ENCODE measurements at regions not wholly inside any gene's neighbourhood (a gene's known extent, or its start where the extent isn't known, plus 50 kb on each side); places are given as distances from the start of the nearest gene placed in this dataset.

DNA sequence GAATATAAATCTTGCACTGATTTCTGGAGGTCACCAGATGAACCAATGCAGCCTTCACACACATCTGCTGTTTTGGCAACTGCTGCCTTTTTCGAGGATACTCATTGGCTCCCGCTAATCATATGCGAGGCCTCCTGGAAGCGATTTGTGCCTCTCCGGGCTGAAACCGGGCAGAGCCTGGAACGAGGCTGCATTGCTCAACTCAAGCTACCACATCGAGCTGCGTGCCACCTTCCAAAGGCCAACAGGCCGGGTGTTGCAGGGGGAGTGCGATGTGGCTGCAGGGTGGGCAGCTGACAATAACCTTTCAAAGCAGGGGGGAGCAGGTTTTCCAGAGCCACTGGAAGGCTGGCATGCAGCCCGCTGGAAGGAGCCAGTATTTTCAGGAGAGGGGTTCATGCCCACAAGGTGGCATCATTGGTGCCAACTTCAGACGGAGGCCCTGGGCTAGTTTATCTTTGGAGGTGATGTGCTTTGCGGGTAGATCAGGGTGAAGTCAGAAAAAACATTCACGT, 122.6 kb upstream of the IFNGR1 start:
- BruUV-seq (replicated peaks), result no TSS peak
- ChIA-PET RAD21 (ENCODE audit: low non-redundant PET in 1 of 2, low total read pairs in 2 of 2, uncharacterized antibody in 2 of 2, unreplicated experiment in 2 of 2) (no interaction called here), POLR2A (no interaction called here), CTCF (interaction anchor here (1.1 kb wide), 1 partner anchor 300 kb away, joined by 3 read pairs; no protein-coding TSS in a partner anchor)
- H3K27ac ChIP-seq (ENCODE audit: low read depth, low read length), result no peak overlapping the region
- DNase-seq (ENCODE audit: low read depth, low spot score) (no peak), ATAC-seq (no peak)
- no peaks in the 10 kb centered on the region for H3K27me3 ChIP-seq (ENCODE audit: insufficient read depth, low read length)
- TF ChIP-seq, protein P1, sequence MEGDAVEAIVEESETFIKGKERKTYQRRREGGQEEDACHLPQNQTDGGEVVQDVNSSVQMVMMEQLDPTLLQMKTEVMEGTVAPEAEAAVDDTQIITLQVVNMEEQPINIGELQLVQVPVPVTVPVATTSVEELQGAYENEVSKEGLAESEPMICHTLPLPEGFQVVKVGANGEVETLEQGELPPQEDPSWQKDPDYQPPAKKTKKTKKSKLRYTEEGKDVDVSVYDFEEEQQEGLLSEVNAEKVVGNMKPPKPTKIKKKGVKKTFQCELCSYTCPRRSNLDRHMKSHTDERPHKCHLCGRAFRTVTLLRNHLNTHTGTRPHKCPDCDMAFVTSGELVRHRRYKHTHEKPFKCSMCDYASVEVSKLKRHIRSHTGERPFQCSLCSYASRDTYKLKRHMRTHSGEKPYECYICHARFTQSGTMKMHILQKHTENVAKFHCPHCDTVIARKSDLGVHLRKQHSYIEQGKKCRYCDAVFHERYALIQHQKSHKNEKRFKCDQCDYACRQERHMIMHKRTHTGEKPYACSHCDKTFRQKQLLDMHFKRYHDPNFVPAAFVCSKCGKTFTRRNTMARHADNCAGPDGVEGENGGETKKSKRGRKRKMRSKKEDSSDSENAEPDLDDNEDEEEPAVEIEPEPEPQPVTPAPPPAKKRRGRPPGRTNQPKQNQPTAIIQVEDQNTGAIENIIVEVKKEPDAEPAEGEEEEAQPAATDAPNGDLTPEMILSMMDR (IDR thresholded peaks at IDR 0.05 in 2 of 3, conservative IDR thresholded peaks at IDR 0.05 in 1 of 3; ENCODE audit: borderline replicate concordance in 1 of 3, insufficient read depth in 1 of 3, low read depth in 2 of 3, low read length in 2 of 3), result peak; percentile 25 to 39 (median 37); a peak in 4 of 6 replicates
- TF ChIP-seq, protein P2, sequence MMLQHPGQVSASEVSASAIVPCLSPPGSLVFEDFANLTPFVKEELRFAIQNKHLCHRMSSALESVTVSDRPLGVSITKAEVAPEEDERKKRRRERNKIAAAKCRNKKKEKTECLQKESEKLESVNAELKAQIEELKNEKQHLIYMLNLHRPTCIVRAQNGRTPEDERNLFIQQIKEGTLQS (IDR thresholded peaks at IDR 0.05), result no peak
- peak; percentile 59 for TF ChIP-seq RAD21 (IDR thresholded peaks at IDR 0.05; ENCODE audit: low read depth)
- no peaks in the 10 kb centered on the region for H3K9me3 ChIP-seq (ENCODE audit: control insufficient read depth in 1 of 2, insufficient read depth in 1 of 2, low read depth in 1 of 2, low read length in 2 of 2)
- H3K9ac ChIP-seq (ENCODE audit: low read length), result no peak overlapping the region
- no peaks in the 10 kb centered on the region for H3K4me1 ChIP-seq (ENCODE audit: control insufficient read depth in 1 of 2, insufficient read depth in 2 of 2, low read length in 2 of 2)
- H2AFZ ChIP-seq (ENCODE audit: low read depth, low read length, poor library complexity, severe bottlenecking), result no peak overlapping the region
- H3K79me2 ChIP-seq (ENCODE audit: insufficient read depth, low read length), result no peaks in the 10 kb centered on the region
- no peaks in the 10 kb centered on the region for H4K20me1 ChIP-seq (ENCODE audit: insufficient read depth)
- no peak overlapping the region for H3K4me2 ChIP-seq (ENCODE audit: low read length)
- no peaks in the 10 kb centered on the region for H3K36me3 ChIP-seq (ENCODE audit: control insufficient read depth in 1 of 2, insufficient read depth in 2 of 2, low read length in 2 of 2)
- no peaks in the 10 kb centered on the region for H3K9me2 ChIP-seq (ENCODE audit: insufficient read depth)
- no peak overlapping the region for H3K4me3 ChIP-seq (replicated peaks in 1 of 2; ENCODE audit: low read depth in 1 of 2, low read length in 2 of 2)
- intact Hi-C loops (cut with micrococcal nuclease), result loop anchor here (1.0 kb wide), 1 partner anchor 300 kb away; no protein-coding TSS in a partner anchor

GRCh38 chr6:137339929-137340559, 120.9 kb upstream of the IFNGR1 start:
- intact Hi-C loops (cut with micrococcal nuclease), result no loop called here
- RAD21 ChIA-PET (ENCODE audit: low non-redundant PET in 1 of 2, low total read pairs in 2 of 2, uncharacterized antibody in 2 of 2, unreplicated experiment in 2 of 2), result no interaction called here
- H3K4me2 ChIP-seq (ENCODE audit: low read length), result no peak overlapping the region
- H3K79me2 ChIP-seq (ENCODE audit: insufficient read depth, low read length), result no peaks in the 10 kb centered on the region
- POLR2A ChIA-PET, result no interaction called here
- CTCF ChIA-PET, result interaction anchor here (0.7 kb wide), 1 partner anchor 302 kb away, joined by 3 read pairs; no protein-coding TSS in a partner anchor
- no peaks in the 10 kb centered on the region for H4K20me1 ChIP-seq (ENCODE audit: insufficient read depth)
- no peak overlapping the region for H3K9ac ChIP-seq (ENCODE audit: low read length)
- H2AFZ ChIP-seq (ENCODE audit: low read depth, low read length, poor library complexity, severe bottlenecking), result no peak overlapping the region
- ATAC-seq (no peak), DNase-seq (ENCODE audit: low read depth, low spot score) (no peak)
- no peak overlapping the region for H3K27ac ChIP-seq (ENCODE audit: low read depth, low read length)
- no peaks in the 10 kb centered on the region for H3K4me1 ChIP-seq (ENCODE audit: control insufficient read depth in 1 of 2, insufficient read depth in 2 of 2, low read length in 2 of 2)
- H3K9me2 ChIP-seq (ENCODE audit: insufficient read depth), result no peaks in the 10 kb centered on the region
- no peaks in the 10 kb centered on the region for H3K27me3 ChIP-seq (ENCODE audit: insufficient read depth, low read length)
- no peaks in the 10 kb centered on the region for H3K36me3 ChIP-seq (ENCODE audit: control insufficient read depth in 1 of 2, insufficient read depth in 2 of 2, low read length in 2 of 2)
- H3K9me3 ChIP-seq (ENCODE audit: control insufficient read depth in 1 of 2, insufficient read depth in 1 of 2, low read depth in 1 of 2, low read length in 2 of 2), result no peaks in the 10 kb centered on the region
- BruUV-seq (replicated peaks), result no TSS peak
- H3K4me3 ChIP-seq (replicated peaks in 1 of 2; ENCODE audit: low read depth in 1 of 2, low read length in 2 of 2), result no peak overlapping the region
- TF ChIP-seq EZH2phosphoT487 (IDR thresholded peaks at IDR 0.05; ENCODE audit: borderline replicate concordance) (no peak), ZFX (IDR thresholded peaks at IDR 0.05) (no peak), RAD21 (IDR thresholded peaks at IDR 0.05; ENCODE audit: low read depth) (no peak), SIN3A (IDR thresholded peaks at IDR 0.05; ENCODE audit: low read depth) (no peak), SP1 (IDR thresholded peaks at IDR 0.05; ENCODE audit: low read depth) (no peak), REST (IDR thresholded peaks at IDR 0.05; ENCODE audit: low read depth) (no peak), FOSL1 (IDR thresholded peaks at IDR 0.05; ENCODE audit: low read depth) (no peak)
- TF ChIP-seq, protein P2 (IDR thresholded peaks at IDR 0.05), result no peak
- TF ChIP-seq, protein P1 (IDR thresholded peaks at IDR 0.05 in 2 of 3, conservative IDR thresholded peaks at IDR 0.05 in 1 of 3; ENCODE audit: borderline replicate concordance in 1 of 3, insufficient read depth in 1 of 3, low read depth in 2 of 3, low read length in 2 of 3), result no peak
